Nephron progenitor cell (in vitro differentiated cells): ENCODE measurements at regions not wholly inside any gene's neighbourhood (a gene's known extent, or its start where the extent isn't known, plus 50 kb on each side); places are given as distances from the start of the nearest gene placed in this dataset.

Experiments
- DNase-seq: peaks from one replicate; pipeline ENCODE4 v3.0.0; 2021
- H3K27ac Mint-ChIP-seq: 2 replicates; pipeline ENCODE4 v1.8.0; 2021; ENCODE audit warnings: mild to moderate bottlenecking, moderate library complexity, mixed read lengths
- H3K27me3 Mint-ChIP-seq: 2 replicates; pipeline ENCODE4 v1.8.0; 2021; ENCODE audit warnings: mild to moderate bottlenecking, low read depth, mixed read lengths; ENCODE audit not compliant: poor library complexity
- H3K36me3 Mint-ChIP-seq: 2 replicates; pipeline ENCODE4 v1.8.0; 2021; ENCODE audit warnings: low read depth, mixed read lengths
- H3K4me1 Mint-ChIP-seq: 2 replicates; pipeline ENCODE4 v1.8.0; 2021; ENCODE audit warnings: mixed read lengths
- H3K4me3 Mint-ChIP-seq: 2 replicates; pipeline ENCODE4 v1.8.0; 2021; ENCODE audit warnings: mild to moderate bottlenecking, moderate library complexity, mixed read lengths
- H3K9me3 Mint-ChIP-seq: 2 replicates; pipeline ENCODE4 v1.8.0; 2021; ENCODE audit warnings: mild to moderate bottlenecking, moderate library complexity, mixed read lengths
- CTCF ChIP-seq: fragments of 200-600 bp; sonication (generic); IDR thresholded peaks from 2 replicates; pipeline ENCODE4 v1.5.0; 2021; ENCODE audit warnings: antibody characterized with exemption

GRCh38 chr13:72004246-72004645 is 137.2 kb upstream of the DACH1 start:
- Mint-ChIP-seq H3K27me3 (peaks cover 2% of the 10 kb centered on the region), H3K27ac (no peak overlapping the region), H3K36me3 (no peaks in the 10 kb centered on the region), H3K4me3 (no peak overlapping the region), H3K9me3 (peaks cover 5% of the 10 kb centered on the region), H3K4me1 (no peaks in the 10 kb centered on the region)
- DNase-seq: no peak
- no peak for TF ChIP-seq CTCF

- no peaks in the 10 kb centered on the region for H3K4me1 Mint-ChIP-seq
- TF ChIP-seq CTCF: no peak
- no peak overlapping the region for H3K27ac Mint-ChIP-seq
- H3K4me3 Mint-ChIP-seq: no peak overlapping the region
- H3K36me3 Mint-ChIP-seq: no peaks in the 10 kb centered on the region
- no peak for DNase-seq
- peaks cover 15% of the 10 kb centered on the region for H3K9me3 Mint-ChIP-seq
- H3K27me3 Mint-ChIP-seq: peaks cover 2% of the 10 kb centered on the region
Observed at GRCh38 chr13:71998223-71998622, 131.2 kb upstream of the DACH1 start.

GRCh38 chr13:71979616-71980015 is 112.6 kb upstream of the DACH1 start:
- Mint-ChIP-seq H3K27ac (no peak overlapping the region), H3K4me3 (no peak overlapping the region), H3K4me1 (no peaks in the 10 kb centered on the region), H3K36me3 (no peaks in the 10 kb centered on the region), H3K9me3 (peaks cover 26% of the 10 kb centered on the region), H3K27me3 (peaks cover 3% of the 10 kb centered on the region)
- DNase-seq: peak; percentile 3
- TF ChIP-seq CTCF: peak; percentile 40

GRCh38 chr13:71977028-71977427 is 110.0 kb upstream of the DACH1 start:
- TF ChIP-seq CTCF: no peak
- Mint-ChIP-seq H3K9me3 (peaks cover 6% of the 10 kb centered on the region), H3K27ac (no peak overlapping the region), H3K36me3 (no peaks in the 10 kb centered on the region), H3K4me1 (no peaks in the 10 kb centered on the region), H3K27me3 (peaks cover 3% of the 10 kb centered on the region), H3K4me3 (no peak overlapping the region)
- no peak for DNase-seq

- Mint-ChIP-seq H3K4me1 (no peaks in the 10 kb centered on the region), H3K27me3 (no peaks in the 10 kb centered on the region), H3K9me3 (no peaks in the 10 kb centered on the region), H3K4me3 (no peak overlapping the region), H3K36me3 (no peaks in the 10 kb centered on the region), H3K27ac (peak overlapping the region; percentile 7)
- no peak for TF ChIP-seq CTCF
- no peak for DNase-seq
Observed at GRCh38 chr13:71967990-71968389, 101.0 kb upstream of the DACH1 start.

GRCh38 chr13:71964491-71965100 is 97.6 kb upstream of the DACH1 start:
- Mint-ChIP-seq H3K4me1 (no peaks in the 10 kb centered on the region), H3K27ac (no peak overlapping the region), H3K36me3 (no peaks in the 10 kb centered on the region), H3K9me3 (no peaks in the 10 kb centered on the region), H3K4me3 (no peak overlapping the region), H3K27me3 (no peaks in the 10 kb centered on the region)
- no peak for DNase-seq
- TF ChIP-seq CTCF: no peak
